ENCODE measurements at regions not wholly inside any gene's neighbourhood (a gene's known extent, or its start where the extent isn't known, plus 50 kb on each side); places are given as distances from the start of the nearest gene placed in this dataset.

- TF ChIP-seq, protein P1, sequence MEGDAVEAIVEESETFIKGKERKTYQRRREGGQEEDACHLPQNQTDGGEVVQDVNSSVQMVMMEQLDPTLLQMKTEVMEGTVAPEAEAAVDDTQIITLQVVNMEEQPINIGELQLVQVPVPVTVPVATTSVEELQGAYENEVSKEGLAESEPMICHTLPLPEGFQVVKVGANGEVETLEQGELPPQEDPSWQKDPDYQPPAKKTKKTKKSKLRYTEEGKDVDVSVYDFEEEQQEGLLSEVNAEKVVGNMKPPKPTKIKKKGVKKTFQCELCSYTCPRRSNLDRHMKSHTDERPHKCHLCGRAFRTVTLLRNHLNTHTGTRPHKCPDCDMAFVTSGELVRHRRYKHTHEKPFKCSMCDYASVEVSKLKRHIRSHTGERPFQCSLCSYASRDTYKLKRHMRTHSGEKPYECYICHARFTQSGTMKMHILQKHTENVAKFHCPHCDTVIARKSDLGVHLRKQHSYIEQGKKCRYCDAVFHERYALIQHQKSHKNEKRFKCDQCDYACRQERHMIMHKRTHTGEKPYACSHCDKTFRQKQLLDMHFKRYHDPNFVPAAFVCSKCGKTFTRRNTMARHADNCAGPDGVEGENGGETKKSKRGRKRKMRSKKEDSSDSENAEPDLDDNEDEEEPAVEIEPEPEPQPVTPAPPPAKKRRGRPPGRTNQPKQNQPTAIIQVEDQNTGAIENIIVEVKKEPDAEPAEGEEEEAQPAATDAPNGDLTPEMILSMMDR (IDR thresholded peaks at IDR 0.05): no peak
- no peak for TF ChIP-seq POLR2A (IDR thresholded peaks at IDR 0.05)
Measured at GRCh38 chr2:239533569-239534316, 132.9 kb upstream of the HDAC4 start.
